GM18951 (cell line): ENCODE measurements at regions not wholly inside any gene's neighbourhood (a gene's known extent, or its start where the extent isn't known, plus 50 kb on each side); places are given as distances from the start of the nearest gene placed in this dataset.

Experiments
- POLR2A ChIP-seq: IDR thresholded peaks from 4 replicates; pipeline ENCODE4 v1.6.1; 2011; ENCODE audit warnings: mild to moderate bottlenecking; ENCODE audit not compliant: insufficient read length, insufficient read depth; ENCODE audit errors: extremely low read depth
- in situ Hi-C: fragments of 300-500 bp; cut with MboI; formaldehyde crosslinking; loops from one replicate; pipeline ENCODE4 v1.12.0; 2022; ENCODE audit warnings: low sequenced_read_pairs, mixed read lengths, inconsistent platforms; ENCODE audit not compliant: unreplicated experiment

- in situ Hi-C loops, result no loop called here
- TF ChIP-seq POLR2A, result no peak
These were observed 153.2 kb upstream of the SOX1 start for GRCh38 chr13:111913761-111914140.

DNA sequence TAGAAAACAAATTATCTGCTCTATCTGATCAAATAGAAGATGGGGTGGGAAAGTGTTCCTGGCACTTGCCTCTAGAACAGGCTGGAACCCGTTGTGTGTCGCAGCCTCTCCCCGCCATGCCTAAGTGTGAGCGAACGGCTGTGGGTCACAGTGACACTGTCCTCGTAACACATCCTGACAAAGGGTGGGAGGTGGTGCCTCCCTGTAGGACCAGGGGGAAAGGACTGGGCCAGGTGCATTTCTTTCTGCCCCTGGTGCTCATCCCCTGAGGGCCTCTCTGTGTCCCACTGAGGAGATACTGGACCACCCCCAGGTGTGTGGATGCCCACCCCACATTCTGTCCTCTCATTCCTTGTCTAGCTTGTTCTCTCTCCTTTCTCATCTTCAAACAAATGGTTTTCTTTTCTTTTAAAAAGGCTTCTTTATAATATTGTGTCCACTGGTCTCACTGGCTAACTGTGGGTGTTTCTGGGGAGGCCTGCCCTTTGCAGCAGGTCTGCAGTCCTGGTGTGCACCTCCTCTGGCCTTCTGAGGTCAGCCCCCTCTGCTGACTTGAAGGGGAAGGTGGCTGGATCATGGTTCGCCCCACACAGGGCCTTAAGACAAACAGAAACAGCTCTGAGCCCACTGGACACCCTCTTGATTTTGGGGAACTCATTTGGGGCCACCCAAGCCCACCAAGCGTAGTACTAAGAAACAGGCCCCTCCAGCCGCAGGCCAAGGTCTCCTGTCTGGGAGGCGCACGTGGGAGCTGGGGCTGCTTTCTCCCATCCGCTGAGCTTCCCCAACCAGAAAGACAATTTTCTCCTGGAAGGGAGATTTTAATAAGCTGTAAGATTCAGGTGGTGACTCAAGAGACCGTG, 152.5 kb upstream of the SOX1 start:
- in situ Hi-C loops, result no loop called here
- no peak for TF ChIP-seq POLR2A

DNA sequence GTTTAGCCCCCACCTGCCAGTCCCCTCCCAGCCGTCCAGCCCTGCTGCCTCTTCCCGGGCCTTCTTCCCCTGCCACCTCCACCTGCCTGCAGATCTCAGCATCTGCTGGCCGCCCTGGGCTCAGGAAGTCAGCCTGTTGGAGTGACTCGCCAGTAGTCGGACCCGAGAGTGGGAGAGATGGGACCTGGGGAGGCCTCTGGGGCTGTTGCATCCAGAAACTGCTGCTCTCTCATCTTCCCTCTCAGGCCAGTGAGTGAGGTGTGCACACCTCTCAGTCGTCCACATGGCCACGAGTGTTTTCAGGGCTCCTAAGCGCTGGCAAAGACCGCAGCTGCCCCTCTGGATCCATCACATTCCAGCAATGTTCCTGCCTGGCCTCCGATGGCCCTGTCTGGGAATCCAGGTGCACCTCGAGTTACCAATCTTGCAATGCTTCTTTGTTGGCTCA, 151.8 kb upstream of the SOX1 start:
- no peak for TF ChIP-seq POLR2A
- in situ Hi-C loops, result no loop called here

DNA sequence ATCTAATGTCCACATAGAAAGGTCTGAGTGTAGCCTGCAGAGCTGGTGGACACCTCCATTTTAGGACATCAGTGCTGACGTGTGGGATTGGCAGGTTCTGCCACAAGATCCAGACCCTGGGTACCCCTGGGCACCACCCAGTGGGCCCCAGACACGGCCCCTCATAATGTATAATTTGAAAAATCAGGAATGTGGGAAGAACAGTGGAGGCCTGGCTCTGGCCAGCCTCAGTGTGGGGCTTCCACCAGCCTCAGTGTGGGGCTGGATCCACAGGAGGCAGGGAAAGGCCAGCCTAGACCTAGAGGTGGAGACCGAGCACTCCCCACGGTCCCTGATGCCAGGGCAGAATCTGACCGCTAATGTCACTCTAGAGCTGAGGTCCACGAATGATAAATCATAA, 150.7 kb upstream of the SOX1 start:
- in situ Hi-C loops, result no loop called here
- no peak for TF ChIP-seq POLR2A

- TF ChIP-seq POLR2A, result no peak
- in situ Hi-C loops, result no loop called here
These were observed 149.9 kb upstream of the SOX1 start for GRCh38 chr13:111917086-111917485.

DNA sequence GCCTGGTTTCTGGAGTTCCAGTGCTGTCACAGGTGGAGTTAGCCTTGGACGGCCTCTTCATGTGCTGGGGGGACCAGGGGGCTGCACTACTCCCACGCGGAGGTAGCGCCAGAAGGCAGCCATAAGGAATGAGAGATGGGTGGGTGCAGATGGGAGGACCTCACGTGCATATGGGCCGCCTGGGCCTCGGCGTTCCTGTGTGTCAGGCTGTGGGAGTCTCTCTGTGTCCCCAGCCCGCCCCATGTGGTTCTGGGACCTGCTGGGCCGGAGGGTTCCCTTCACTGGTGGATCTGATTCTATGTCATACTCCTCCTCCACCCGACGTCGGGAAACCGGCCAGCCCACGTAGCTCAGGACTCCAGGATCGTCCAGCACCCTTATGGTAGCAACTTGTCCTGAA, 149.0 kb upstream of the SOX1 start:
- TF ChIP-seq POLR2A, result no peak
- in situ Hi-C loops, result no loop called here

GRCh38 chr13:111919286-111919685, 147.7 kb upstream of the SOX1 start:
- in situ Hi-C loops, result no loop called here
- no peak for TF ChIP-seq POLR2A

GRCh38 chr13:111919849-111920248, 147.1 kb upstream of the SOX1 start:
- in situ Hi-C loops, result no loop called here
- no peak for TF ChIP-seq POLR2A

GRCh38 chr13:111920306-111920931, 146.5 kb upstream of the SOX1 start:
- no peak for TF ChIP-seq POLR2A

GRCh38 chr13:111920932-111921705, 145.8 kb upstream of the SOX1 start:
- in situ Hi-C loops, result no loop called here
- TF ChIP-seq POLR2A, result no peak

More at GRCh38 chr13:111920306-111920931, 146.5 kb upstream of the SOX1 start:
- in situ Hi-C loops, result no loop called here

GRCh38 chr13:111922086-111922485, 144.9 kb upstream of the SOX1 start:
- no peak for TF ChIP-seq POLR2A
- in situ Hi-C loops, result no loop called here

DNA sequence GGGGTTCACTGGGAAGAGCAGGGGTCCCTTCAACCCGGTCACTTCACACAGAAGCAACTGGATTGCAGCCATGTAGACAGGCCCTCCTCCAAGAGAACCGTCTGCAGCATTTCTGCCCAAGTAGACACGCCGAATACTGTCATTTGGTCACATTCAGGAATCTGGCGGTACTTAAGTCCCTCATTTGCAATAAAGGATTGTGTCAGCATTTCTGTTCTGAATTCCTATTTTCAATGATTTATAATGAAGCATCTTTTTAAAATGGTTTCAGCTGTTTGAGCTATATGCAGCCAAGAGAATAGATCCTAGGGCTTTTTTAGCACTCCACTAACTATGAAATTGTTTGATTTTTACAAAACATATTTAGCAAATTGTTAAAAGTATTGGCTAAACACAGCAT, 143.5 kb upstream of the SOX1 start:
- in situ Hi-C loops, result no loop called here
- no peak for TF ChIP-seq POLR2A

DNA sequence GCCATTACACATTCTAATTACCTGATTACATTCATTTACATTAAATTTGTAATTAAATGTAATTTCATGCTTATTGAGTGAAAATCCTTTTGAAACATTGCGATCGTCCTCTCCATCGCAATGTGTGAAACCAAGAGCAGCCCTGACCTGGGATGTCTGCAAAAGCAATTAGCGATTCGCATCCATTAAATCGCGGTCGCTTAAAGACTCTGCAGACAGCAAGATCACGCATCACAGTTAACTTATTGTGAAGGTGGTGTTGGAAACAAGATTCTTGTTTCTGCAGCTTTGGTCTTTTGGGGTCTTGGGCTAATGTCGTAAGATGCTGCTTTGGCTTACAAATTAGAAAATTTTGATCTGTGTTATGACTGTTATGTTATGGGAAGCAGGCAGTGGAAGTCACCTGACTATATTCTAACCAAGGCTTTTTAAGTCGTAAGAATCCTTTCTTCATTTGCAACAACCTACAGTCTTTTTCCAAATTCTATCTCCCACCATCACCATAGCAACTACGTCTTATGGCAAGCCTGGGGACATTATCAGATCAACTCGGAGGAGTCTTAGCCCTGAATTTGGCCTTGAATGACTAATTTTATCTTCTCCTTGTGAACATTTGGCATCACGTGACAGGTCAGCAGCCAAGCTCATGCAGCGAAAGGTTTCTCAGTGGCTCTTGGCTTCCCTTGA, 142.8 kb upstream of the SOX1 start:
- in situ Hi-C loops, result no loop called here
- no peak for TF ChIP-seq POLR2A
